GM12875 (cell line): ENCODE measurements at regions not wholly inside any gene's neighbourhood (a gene's known extent, or its start where the extent isn't known, plus 50 kb on each side); places are given as distances from the start of the nearest gene placed in this dataset.

ENCODE experiments used
- H3K4me3 ChIP-seq: one replicate; pipeline ENCODE4 v1.5.1; 2011; ENCODE audit warnings: low read depth, low read length, control low read depth
- CTCF ChIP-seq: IDR thresholded peaks from 2 replicates; pipeline ENCODE4 v1.5.1; 2011; ENCODE audit warnings: low read depth, mild to moderate bottlenecking, control low read depth, inconsistent platforms, low read length, moderate library complexity, borderline replicate concordance; ENCODE audit not compliant: insufficient read depth

DNA sequence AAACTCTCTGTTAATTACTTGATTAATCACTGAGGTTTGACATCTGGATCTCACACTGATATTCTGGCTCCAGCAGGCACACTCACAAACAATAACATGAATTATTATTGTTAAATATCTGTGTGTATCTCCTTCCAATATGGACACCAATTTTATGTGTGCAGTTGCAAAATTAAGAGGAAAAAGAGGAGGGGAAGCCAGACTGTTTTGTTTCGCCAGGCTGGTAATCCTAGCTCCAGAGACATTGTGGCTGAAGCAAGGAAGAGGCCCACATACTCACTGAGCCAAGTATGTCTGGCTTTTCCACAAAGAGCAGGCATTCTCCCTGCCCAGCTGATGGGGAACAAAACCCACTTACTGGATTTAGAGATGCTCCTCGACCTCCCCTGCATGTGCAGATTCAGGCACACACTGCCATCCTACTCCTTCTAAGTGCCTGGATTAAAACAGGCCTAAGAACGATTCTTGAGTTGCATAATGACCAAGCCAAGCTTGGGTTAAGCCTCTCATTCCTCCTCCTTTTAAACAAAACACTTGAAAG is 181.9 kb downstream of the ESM1 start:
- no peak for TF ChIP-seq CTCF
- no peak overlapping the region for H3K4me3 ChIP-seq

GRCh38 chr5:54799645-54800044 is 185.7 kb downstream of the ESM1 start:
- no peak for TF ChIP-seq CTCF
- H3K4me3 ChIP-seq = no peak overlapping the region

GRCh38 chr5:54795777-54796176 is 189.6 kb downstream of the ESM1 start:
- no peak overlapping the region for H3K4me3 ChIP-seq
- no peak for TF ChIP-seq CTCF

DNA sequence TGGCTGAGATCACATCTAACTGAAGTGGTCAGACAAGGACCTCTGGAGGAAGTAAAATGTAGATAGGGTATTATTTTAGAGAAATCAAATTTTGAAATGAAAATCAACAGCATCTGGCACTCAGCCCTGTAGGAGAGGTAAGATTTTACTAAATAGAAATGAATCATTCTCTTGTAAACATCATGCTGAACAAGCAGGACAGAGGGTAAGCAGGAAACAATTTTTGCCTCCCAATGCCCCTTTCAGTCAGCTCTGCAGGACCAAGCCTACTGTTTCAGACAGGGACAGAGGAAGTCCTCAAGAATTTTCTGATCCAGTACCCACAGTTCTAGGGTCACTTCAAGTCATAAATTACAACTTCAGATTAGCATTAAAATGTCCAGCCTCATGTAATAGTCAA is 190.1 kb downstream of the ESM1 start:
- TF ChIP-seq CTCF = no peak
- H3K4me3 ChIP-seq = no peak overlapping the region

DNA sequence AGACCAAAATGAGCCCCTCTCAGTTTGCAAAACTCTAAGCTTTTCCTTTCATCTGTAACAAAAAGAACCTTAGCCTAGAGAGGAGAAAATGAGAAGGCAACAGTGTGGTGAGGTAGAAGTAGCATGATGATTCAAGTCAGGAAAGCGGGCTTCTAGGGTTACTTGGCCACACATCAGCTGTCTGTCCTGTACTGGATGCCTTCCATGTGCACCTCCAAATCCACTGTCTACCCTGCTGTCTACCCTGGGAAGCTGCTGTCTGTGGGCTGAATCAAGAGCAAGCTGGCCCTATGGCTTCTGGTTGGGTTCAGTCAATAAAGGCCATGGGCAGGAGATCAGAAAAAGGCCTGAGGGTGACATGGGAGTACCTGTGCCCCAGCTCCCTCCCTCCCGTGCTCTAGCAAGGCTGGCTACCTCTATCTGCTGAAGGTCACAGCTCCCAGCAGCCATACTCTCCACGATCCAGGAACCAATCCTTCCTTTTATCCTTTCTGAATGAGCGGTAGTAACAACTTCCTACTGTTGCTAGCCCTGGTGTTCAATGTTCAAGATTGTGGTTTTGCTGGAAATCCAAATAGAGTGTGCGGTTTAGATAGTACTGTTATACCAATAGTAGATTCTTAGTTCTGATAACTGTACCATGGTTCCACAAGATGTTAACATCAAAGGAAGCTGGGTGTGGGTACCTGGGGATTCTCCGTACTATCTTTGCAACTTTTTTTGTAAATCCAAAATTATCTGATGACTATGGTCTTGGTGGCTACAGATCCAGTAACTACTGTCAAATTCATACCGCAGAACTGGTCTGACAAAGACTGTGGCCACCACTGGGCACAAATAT is 191.0 kb downstream of the ESM1 start:
- no peak for TF ChIP-seq CTCF
- no peak overlapping the region for H3K4me3 ChIP-seq

GRCh38 chr5:54793468-54794134 is 191.8 kb downstream of the ESM1 start:
- H3K4me3 ChIP-seq = no peak overlapping the region
- TF ChIP-seq CTCF = no peak
